Stimulated activated CD4-positive, alpha-beta T cell treated with anti-CD3 and anti-CD28 coated beads, TNF-alpha, amount 100 ng/mL, for 4 hours (primary cell): ENCODE measurements at regions not wholly inside any gene's neighbourhood (a gene's known extent, or its start where the extent isn't known, plus 50 kb on each side); places are given as distances from the start of the nearest gene placed in this dataset.
"Not testable (repeated sequence)": the region's sequence is repeated elsewhere in the genome, so short reads cannot be mapped to it uniquely, and the experiment has no call there.

Source experiments
- DNase-seq, 3 experiments: peaks; one replicate each; pipeline ENCODE4 v3.0.0-alpha.2; 2020; ENCODE audit warnings: low read depth in 3 of 3

DNA sequence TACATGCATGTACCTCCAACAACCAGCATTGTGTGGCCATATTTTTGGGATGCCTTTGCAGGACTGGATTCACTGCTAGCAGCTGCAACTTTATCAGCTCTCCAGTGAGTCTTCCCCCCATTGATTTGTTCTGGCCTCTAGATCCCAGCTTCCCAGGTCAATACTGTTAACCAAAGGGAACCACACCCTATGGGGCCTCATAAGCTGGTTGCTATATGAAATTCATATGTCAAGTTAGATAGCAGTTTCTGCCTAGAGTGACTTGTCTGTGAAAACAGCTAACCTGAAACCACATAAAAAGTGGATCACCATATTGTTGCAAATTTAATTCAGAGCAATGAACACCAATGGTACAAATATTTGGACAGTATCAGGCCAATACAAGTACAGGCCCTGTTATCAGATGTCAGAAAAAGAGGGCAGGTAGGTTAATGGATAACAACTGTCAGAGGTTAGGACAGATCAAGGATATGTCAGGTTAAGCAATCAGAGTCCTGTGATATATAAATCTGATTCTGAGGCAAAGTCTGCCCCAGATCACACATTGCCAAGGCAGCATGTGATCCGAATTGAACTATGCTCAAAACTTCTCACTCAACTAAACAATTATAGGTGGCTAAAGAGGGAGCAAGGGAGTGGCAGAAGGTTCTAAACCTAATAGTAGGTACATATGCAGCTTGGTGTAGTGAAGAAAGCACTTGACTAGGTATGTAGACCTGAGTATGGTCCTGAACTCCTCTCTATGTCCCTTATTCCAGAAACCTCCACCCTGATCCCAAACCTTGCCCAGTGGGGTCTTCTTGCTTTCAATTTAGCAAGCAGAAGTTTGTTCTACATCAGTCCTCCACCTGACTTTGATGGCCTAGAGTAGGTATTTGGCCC is 94.7 kb upstream of the FOXN2 start:
- no peak for DNase-seq

DNA sequence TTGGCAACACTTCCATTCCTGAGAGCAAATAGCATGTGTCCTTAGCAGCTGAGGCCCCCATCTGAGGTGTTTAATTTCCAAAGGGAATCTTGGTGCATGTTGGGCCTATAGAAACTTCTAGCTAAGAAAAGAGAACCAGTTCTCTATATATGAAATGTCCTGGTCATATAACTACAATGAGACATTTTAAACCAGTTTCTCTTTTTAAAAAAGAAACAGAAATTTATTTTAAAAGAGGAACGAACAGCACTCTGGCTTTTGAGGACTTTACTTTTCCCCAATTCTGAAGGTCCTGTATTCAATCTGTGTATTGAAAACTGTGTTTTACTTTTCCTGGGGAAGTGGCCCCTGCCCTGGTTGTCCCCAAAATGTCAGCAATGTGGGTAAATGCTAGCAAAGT is 94.0 kb upstream of the FOXN2 start:
- no peak for DNase-seq

DNA sequence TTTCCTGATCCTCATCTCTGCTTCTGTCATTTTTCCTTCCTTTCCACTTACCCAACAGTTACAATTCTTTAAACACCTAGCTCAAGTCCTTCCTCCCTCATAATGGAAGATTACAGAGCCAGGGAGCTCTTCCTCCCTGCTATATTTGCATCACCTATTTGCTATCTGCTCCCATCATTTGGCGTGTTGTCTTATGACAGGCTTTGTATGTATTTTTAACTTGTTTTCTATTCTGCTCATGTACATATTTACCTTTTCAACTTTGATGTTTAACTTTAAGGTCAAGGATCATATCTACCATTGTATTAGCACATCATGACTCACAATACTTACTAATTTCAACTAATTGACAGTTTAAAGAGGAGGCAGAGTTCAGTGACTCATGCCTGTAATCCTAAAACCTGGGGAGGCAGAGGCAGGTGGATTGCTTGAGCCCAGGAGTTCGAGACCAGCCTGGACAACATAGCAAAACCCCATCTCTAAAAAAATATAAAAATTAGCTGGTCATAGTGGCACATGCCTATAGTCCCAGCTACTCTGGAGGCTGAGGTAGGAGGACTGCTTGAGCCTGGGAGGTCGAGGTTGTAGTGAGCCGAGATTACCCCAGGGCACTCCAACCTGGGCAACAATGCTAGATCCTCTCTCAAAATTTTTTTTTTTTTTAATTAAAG is 92.5 kb upstream of the FOXN2 start:
- DNase-seq, result no peak

DNA sequence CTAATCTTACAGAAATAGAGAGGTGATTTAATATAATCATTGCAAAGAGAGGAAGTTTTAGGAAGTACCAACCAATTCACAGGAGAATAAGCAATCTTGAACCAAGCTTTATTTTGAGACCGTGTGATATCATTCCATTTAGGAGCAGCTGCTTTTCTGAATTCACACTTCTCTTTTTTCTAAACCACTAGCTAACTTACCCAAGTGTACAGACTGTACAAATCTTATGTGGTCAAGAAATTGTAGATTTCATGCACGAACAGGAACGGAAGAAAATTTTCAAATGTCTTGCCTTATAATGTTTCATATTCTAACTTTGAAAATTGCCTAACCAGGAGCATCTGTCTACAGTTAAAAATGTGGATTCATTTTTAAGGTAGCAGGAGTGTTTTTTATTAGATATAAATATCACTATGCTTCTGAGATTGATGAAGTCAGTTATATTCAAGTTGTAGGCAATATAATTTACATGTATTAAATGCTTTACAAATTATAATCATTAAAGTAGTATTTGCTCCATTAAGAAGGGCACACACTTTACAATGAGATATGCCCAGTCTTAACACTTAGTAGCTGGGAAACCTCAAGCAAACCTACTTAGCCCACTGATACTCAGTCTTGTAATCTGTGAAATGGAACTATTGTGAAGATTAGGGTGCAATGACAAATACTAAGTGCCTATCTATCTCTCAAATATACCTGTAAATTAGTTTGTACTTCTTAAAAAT is 86.7 kb upstream of the FOXN2 start:
- no peak for DNase-seq

DNA sequence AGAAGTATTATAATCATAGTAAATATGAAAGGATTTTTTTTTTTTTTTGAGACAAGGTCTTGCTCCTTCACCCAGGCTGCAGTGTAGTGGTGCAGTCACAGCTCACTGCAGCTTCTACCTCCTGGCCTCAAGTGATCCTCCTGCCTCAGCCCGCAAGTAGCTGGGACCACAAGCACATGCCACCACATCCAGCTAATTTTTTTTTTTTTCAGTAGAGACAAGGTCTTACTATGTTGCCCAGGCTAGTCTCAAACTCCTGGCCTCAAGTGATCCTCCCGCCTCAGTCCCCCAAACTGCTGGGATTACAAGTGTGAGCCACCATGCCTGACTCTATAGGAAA is 86.2 kb upstream of the FOXN2 start:
- DNase-seq, result no peak

DNA sequence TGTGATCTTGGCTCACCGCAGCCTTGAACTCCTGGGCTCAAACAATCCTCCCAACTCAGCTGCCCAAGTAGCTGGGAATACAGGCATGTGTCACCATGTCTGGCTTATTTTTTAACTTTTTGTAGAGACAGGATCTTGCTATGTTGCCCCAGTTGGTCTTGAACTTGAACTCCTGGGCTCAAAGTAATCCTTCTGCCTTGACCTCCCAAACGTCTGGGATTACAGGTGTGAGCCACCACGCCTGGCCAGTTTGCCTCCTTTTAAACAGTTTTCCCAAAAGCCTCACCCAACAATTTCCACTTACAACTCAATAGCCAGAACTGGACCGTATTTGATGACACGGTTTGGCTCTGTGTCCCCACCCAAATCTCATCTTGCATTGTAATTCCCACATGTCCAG is 85.4 kb upstream of the FOXN2 start:
- no peak for DNase-seq

DNA sequence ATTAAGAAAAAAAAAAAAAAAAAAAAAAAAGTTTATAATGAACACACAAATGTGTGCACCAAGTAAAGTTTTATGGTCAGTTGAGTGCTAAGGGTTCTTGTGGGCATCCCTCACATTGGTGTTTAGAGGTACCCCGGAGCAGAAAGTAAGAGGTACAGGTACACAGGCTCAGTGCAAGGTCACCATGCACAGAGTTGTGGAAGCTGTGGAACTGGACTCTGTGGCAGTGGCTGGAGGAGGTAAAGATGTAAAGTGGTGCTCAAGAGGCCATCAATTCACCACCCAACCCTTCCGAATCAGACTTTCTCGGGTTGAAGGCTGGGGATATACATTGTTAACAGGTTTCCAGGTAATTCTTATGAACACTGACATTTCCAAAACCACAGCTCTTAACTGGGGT is 83.6 kb upstream of the FOXN2 start:
- DNase-seq, result no peak

DNA sequence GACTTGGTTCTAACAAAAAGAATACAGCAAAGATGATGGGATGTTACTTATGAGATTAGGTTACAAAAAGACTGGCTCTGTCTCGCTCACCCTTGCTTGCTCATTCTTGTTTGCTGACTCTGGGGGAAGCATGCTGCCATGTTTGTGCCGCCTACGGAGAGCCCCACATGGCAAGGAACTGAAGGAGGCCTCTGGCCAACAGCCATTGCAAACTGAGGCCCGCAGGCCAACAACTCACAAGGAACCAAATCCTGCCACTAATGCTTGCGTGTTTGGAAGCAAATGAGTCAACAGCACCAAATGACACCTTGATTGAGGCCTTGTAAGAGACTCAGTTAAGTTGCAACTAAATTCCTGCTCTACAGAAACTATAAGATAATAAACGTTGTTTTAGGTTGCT is 82.1 kb upstream of the FOXN2 start:
- no peak for DNase-seq

DNA sequence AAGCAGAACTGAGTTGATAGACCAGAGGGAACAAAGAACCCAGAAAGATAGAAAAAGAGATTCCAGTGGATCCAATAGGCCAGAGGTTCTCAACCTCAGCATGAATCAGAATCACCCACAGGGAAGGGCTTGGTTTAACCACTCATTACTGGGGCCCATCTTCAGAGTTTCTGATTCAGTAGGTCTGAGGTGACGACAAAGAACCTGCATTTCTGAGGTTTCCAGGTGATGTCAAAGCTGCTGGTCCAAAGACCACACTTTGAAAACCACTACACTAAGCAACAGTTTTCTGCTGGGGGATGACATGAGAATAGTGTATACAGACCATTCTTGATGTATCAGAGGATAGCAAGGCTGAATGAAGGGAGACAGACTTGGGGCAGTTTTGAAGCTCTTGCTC is 81.5 kb upstream of the FOXN2 start:
- DNase-seq, result no peak

DNA sequence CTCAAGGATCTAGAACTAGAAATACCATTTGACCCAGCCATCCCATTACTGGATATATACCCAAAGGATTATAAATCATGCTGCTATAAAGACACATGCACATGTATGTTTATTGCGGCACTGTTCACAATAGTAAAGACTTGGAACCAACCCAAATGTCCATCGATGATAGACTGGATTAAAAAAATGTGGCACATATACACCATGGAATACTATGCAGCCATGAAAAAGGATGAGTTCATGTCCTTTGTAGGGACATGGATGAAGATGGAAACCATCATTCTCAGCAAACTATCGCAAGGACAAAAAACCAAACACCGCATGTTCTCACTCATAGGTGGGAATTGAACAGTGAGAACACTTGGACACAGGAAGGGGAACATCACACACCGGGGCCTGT is 80.7 kb upstream of the FOXN2 start:
- not testable (repeated sequence) for DNase-seq

DNA sequence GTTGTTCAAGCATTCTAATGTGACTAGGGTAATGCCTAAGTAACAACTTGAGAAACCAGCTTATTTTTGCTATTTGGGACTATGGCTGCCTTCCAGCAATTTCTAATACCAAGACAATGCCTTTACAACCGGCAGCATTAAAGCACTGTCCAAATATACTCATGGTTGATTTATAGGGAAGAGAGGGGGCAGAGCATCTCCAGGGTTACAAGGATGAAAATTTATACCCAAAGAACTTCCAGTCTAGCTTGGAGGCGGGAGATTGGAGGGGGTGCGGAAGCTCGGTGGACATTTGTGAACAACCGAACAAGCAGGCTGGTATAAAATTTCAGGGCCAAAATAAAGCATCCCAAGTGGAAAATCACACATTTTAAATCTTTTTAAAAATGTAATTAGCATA is 79.4 kb upstream of the FOXN2 start:
- no peak for DNase-seq

DNA sequence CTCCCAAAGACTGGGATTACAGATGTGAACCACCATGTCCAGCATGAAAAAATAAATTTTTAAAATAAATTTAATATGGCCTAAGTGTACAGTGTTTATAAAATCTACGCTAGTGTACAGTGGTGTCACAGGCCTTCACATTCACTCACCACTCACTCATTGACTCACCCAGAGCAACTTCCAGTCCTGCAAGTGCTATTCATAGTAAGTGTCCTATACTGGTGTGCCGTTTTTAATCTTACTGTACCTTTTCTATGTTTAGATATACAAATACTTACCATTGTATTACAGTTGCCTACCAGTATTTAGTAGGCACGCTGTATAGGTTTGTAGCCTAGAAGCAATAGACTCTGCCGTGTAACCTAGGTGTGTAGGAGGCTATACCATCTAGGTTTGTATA is 76.1 kb upstream of the FOXN2 start:
- no peak for DNase-seq

DNA sequence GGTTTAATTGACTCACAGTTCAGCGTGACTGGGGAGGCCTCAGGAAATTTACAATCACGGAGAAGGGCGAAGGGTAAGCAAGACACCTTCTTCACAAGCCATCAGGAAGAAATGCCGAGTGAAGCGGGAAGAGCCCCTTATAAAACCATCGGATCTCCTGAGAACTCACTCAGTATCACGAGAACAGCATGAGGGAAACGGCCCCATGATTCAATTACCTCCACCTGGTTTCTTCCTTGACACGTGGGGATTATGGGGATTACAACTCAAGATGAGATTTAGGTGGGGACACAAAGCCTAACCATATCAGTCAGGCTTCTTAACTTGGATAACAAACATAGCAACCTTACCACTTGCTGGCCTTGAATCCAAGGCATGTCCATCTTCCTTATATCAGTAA is 73.6 kb upstream of the FOXN2 start:
- no peak for DNase-seq

DNA sequence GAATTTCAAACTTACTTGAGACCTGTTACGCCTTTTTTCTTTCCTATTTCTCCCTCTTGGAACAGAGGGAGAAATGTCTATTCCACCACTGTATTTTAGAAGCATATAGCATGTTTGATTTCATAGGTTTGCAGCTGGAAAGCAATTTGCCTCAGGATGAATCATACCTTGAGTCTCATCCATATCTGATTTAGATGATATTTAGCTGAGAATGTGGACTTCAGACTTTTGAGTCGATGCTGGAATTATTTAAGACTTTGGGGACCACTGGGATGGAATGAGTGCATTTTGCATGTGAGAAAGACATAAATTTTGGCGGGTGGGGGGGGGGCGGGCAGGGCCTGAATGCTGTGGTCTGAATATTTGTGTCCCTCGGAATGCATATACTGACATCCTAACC is 67.3 kb upstream of the FOXN2 start:
- no peak for DNase-seq

DNA sequence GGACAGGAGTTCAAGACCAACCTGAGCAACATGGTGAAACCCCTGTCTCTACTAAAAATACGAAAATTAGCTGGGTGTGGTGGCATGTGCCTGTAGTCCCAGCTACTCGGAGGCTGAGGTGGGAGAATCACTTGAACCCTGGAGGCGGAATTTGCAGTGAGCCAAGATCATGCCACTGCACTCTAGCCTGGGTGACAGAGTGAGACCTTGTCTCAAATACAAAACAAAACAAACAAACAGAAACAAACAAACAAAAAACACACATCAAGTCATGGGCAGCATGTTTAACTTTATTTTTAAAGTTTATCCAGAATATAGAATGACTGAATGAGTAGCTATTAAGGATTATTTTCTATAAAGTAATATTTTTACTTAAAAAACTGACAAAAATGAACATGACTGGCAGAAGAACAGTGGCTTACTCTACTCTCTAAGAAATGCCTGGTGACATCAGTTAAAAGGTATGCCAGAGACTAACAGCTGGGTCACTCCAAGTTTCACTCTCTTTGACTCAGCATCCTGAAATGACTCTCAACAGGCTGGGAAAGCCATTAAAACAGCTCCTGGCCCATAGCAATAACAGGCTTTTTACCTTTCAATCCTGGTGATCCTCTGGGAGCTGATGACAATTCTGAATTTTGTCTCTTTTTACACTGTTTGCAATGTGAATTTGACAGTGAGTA is 66.1 kb upstream of the FOXN2 start:
- no peak for DNase-seq

DNA sequence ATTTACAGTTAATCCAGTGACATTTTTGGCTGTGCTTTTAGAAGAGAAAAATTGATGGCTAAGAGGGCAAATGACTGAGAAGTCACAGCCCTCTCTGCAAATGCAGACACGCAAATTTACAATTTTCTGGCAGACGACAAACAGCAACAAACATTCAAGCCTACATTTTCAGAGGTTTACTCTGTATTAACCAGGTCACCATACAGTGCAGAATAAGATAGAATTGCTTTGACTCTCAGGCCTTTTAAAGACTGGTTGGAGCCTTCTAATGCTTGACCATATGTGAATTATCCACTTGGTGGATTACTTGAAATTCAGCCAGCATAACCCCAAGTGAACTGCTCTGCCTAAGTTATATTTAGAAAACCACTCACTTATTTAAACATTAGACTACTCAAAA is 65.5 kb upstream of the FOXN2 start:
- no peak for DNase-seq

DNA sequence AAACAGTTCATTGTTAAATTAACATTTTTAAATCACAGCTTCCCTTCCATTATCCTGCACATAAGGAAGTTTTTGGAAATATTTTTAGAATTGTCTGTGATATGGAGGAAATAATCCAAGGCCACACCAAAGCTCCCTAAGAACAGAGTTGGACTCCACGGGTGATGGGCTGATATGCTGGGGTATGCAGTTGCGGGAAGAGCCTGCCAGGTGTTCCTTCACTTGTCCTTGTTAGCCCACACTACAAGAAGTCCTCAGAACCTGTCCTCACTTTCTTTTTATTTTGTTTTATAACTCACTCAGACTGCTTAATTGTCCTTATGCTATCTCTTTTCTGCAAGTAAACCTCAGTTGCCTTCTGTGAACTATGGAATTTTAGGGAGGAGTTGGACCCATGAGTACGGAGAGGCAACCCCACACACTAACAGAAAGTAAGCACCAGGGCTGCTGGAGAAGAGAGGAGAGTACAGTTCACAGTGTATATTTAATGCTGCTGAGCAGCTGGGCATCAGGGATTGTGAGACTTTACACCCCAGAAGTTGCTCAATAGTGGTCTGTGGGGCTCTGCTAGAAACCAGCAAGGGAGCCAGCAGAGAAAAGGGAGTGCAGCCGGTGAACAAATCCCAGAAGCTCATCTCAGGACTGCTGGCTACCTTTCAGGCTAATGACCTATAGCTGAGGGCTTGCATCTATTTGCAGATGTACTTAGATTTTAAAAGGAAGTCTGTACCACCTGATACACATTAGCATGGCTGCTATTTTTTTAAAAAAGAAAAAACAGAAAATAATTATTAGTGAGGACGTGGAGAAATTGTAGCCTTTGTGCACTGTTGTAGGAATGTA is 64.6 kb upstream of the FOXN2 start:
- DNase-seq, result no peak

DNA sequence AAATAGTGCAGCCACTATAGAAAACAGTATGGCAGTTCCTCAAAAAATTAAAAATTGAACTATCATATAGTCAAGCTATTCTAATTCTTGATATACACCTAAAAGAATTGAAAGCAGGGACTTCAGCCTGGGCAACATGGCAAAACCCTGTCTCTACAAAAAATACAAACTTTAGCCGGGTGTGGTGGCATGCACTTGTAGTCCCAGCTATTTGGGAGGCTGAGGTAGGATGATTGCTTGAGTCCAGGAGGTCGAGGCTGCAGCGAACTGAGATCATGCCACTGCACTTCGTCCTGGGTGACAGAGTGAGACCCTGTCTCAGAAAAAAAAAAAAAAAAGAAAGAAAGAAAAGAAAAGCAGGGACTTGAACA is 64.0 kb upstream of the FOXN2 start:
- DNase-seq, result no peak

DNA sequence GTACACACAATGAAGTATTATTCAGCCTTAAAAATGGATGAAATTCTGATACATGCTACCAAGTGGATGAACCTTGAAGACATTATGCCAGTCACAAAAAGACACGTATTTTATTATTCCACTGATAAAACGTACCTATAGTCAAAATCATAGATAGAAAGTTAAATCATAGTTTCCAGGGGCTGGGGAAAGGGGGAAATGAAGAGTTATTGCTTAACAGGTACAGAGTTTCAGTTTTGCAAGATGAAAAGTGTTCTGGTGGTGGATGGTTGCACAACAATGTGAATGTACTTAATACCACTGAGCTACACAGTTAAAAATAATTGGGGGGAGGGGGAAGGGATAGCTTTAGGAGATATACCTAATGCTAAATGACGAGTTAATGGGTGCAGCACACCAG is 63.5 kb upstream of the FOXN2 start:
- DNase-seq, result no peak

DNA sequence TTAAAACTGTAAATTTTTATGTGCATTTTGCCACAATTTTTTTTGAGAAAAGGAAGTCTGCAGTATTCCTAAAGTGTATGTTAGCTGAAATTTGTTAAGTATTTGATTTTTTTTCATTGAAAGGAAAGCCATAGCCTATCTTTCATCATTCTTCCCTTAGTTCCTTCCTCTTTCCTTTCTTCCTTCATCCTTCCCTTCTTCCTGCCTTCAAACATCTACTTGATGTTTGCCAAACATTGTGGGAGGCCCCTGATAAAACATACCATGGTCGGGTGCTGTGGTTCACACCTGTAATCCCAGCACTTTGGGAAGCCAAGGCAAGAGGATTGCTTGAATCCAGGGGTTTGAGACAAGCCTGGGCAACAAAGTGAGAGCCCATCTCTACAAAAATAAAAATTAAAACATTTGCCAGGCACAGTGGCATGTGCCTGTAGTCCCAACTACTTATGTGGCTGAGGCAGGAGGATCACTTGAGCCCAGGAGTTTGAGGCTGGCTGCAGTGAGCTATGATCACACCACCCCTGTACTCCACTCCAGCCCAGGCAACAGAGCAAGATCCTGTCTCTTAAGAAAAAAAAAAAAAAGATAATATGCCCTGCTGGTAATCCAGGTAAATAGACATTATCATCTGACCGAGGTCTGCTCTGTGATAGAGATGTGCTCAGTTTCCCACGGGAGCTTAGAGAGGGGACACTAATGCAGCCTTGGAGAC is 62.9 kb upstream of the FOXN2 start:
- DNase-seq, result no peak

DNA sequence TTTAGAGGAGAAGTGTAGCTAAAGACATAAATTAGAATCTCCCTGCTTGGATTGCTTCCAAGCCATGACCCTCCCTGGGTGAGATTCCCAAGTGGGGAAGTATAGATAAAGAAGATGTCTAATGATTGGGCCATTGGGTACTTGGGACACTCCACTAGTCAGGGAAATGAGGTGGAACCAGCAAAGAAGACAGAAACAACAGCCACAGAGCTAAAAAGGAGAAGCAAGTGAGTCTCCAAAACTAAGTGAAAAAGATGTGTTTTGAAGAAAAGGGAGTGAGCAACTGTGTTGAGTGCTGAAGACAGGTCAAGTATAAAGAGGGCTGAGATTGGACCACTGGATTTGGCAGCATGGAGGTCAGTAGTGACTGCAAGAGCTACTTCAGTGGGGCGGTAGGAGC is 61.2 kb upstream of the FOXN2 start:
- DNase-seq, result no peak
